Stimulated activated CD4-positive, alpha-beta T cell treated with anti-CD3 and anti-CD28 coated beads, Interleukin-2, amount 100 ng/mL, for 4 hours (primary cell): ENCODE measurements at regions not wholly inside any gene's neighbourhood (a gene's known extent, or its start where the extent isn't known, plus 50 kb on each side); places are given as distances from the start of the nearest gene placed in this dataset.
"Not testable (repeated sequence)": the region's sequence is repeated elsewhere in the genome, so short reads cannot be mapped to it uniquely, and the experiment has no call there.

Experiments used
- DNase-seq: peaks from one replicate; pipeline ENCODE4 v3.0.0-alpha.2; 2020; ENCODE audit warnings: low read depth

DNA sequence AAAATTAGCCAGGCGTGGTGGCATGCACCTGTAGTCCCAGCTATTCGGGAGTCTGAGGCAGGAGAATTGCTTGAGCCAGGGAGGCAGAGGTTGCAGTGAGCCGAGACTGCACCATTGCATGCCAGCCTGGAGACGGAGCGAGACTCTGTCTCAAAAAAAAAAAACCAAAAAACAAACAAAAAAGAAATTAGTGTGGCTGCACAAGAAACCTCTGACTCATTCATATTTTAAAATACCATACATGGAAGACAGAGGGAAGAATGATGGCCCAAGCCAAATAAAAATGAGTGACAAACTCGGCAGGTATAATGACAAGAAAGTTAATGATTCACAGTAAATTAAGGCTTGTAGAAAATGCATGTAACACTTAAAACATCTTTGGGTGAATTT is 875.8 kb downstream of the EPHA4 start:
- no peak for DNase-seq

DNA sequence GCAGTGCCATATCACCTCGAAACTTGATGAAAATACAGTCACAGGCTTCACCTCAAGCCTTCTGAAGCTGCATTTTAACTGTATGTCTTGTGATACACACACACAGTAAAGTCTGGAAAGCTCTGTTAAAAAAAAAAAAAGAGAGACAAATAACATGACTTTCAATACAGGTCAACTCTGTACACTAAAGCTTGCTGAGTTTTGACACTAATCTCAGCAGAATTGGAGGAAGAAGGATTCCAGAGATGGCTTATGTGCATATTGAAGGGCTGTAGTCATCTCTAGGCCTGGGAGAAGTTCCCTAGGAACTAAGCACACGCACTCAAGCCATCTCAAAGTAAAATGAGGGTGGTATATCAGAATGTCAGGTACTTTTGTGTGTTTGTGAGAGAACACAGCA is 875.1 kb downstream of the EPHA4 start:
- no peak for DNase-seq

DNA sequence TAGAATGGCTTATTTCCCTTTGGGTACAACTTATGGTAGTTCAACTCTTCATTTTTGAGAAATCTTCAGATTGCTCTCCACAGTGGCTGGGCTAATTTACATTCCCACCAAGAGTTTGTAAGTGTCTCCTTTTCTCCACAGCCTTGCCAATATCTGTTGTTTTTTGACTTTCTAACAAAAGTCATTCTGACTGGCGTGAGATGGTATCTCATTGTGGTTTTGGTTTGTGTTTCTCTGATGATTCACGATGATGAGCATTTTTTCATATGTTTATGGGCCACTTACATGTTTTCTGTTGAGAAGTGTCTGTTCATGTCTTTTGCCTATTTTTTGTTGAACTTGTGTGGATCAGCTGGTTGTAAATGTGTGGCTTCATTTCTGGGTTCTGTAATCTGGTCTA is 871.0 kb downstream of the EPHA4 start:
- no peak for DNase-seq

DNA sequence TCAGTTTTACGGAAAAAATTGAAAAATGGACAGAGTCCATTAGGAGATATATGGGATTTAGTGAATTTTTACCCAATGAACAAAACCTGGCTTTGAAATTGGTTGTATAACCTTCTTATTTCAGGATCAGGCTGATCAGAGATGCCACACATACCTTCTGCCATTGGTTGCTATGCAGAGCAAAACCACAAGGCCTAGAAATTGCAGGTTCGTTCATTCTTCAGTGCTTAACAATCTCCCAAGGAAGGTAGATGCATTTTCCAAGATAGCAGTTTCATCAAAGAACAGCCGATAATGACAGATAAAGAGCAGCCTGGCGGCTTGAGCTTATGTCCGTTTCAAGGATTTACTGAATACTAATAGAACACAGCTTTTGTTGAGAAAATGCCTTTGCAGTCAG is 868.8 kb downstream of the EPHA4 start:
- no peak for DNase-seq

DNA sequence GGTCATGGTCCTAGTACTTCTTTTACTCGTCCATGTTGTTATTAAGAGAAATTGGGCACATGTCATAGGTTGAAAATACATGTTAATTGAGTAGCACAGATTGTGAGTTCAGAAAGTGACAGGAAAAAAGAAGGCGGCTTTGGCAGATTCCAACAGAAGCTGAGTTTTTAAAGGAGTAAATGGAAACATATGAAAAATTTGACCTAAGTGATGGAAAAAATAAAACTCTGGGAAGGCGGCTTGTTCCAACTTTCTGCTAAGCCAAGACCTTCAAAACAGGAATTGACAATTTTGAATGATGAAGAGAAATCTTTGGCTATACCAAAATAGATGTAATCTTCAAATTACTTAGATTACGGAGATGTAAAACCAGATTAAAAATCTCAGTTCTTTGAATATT is 868.0 kb downstream of the EPHA4 start:
- no peak for DNase-seq

DNA sequence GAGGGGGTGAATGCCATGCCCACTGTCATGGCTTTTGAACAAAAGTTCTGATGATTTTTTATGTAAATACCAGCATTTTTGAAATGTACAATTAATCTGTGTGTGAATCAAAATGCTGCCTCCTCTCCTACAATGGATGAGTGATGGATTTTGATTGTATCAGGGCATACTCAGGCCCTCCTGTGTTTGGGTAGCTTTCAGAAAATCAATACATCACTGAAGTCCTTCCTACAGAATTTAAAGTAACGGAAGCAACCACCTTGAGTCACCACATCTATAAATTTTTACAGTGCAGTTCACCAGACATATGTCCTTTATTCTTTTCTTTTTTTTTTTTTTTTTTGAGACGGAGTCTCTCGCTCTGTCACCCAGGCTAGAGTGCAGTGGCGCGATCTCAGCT is 867.3 kb downstream of the EPHA4 start:
- no peak for DNase-seq

DNA sequence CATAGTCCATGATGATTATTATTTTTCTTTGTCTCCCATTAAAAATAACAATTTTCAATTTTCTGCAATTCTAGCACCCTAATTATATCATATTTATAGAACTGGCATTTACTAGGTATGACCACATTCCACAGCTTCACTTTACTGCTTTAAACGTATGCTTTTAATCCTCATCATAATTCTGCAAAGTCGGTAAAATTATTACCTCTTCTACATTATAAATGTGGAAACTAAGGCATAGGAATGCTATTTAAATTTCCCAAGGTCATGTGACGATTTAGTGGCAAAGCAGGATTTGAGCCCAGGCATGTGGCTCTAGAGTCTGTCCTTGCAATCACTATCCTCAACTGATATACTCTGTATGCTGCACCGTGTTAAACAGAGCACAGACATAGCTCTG is 866.4 kb downstream of the EPHA4 start:
- DNase-seq: no peak

DNA sequence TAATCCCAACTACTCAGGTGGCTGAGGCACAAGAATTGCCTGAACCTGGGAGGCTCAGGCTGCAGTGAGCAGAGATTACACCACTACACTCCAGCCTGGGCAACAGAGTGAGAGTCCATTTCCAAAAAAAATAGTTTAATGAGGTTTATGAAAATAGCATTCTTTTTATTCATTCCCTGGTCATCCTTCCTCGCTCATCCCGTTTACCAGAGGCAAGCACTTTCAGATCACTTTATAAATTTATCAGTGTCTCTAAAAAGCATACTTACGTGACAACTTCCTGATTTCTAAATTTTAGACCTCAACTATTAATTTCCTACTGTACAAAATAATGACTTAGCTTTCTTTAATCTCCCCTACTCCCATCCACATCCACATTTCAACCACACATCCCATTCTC is 864.8 kb downstream of the EPHA4 start:
- no peak for DNase-seq

DNA sequence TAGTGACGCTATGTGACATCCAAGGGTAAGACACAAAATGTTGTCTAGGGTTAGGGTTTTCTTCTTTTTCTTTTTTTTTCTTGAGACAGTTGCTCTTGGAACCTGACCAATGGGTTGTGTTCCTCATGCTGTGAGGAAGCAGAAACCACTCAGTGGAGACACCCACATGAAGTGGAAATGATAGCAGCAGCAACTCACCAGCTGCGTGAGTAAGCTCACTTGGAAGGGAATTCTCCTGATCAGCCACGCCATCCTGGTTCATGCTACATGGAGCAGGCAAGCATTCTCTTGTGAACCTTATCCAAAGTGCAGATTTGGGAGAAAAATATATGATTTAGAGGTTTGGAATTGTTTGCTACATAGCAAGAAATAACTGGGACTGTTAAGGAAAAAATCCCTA is 863.7 kb downstream of the EPHA4 start:
- DNase-seq: no peak

DNA sequence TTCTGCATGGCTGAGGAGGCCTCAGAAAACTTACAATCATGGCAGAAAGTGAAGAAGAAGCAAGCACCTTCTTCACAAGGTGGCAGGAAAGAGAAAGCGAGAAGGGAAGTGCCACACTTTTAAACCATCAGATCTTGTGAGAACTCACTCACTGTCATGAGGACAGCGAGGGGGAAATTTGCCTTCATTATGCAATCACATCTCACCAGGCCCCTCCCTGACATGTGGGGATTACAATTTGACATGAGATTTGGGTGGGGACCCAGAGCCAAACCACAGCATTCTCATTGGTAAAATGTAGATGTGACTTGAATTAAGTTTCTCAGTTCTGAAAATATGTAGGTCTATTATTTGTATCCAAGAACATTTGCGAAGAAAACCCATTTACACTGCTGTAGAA is 854.8 kb downstream of the EPHA4 start:
- no peak for DNase-seq

DNA sequence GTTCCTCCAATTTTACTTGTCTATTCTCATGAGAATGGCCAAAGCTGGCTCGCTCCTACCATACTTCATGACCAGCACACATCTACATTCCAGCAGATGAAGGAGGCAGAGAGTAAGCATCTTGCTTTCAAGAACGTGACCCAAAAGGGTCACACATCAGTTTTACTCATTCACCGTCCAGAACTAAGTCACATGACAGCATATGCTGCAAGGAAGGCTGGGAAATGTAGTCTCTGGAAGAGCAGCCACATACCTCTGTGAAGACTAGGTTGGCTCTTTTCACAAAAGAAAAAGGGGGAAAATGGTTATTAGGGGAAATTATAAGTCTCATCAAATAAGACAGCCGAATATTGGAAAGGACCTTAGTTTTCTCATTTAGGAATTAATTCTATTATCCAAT is 835.3 kb downstream of the EPHA4 start:
- no peak for DNase-seq

DNA sequence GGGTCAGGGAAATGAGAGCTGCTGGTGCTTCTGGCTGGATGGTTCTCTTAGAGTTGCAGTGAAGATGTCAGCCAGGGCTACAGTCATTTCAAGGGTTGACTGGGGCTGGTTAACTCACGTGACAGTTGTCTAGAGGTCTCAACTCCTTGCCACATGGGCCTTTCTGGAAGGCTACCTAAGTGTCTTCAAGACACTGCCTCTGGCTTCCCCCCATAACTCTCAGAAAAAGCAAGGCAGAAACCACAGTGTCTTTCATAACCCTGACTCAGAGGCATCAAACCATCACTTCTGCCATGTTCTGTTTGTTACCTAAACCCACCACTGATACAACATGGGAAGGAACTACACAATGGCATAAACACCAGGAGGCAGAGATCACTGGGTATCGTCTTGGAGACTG is 828.9 kb downstream of the EPHA4 start:
- no peak for DNase-seq

DNA sequence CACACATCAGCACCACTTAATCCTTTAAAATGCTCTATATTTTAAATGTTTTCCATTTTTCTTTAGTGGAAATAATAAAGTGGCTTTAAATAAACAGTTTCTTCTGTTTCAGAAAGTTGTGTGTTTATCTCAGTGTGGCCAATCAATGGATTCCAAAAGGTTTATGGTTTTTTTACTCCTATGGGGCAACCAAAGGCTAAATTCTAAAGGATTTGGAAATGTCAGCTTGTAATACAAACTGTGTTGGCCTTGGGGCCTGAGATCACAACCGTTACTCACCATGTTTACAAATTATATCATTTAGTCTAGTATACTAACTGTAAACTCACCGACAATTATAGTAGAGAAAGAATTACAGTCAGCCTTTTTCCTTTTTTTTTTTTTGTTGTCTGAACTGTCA is 827.2 kb downstream of the EPHA4 start:
- DNase-seq: no peak

DNA sequence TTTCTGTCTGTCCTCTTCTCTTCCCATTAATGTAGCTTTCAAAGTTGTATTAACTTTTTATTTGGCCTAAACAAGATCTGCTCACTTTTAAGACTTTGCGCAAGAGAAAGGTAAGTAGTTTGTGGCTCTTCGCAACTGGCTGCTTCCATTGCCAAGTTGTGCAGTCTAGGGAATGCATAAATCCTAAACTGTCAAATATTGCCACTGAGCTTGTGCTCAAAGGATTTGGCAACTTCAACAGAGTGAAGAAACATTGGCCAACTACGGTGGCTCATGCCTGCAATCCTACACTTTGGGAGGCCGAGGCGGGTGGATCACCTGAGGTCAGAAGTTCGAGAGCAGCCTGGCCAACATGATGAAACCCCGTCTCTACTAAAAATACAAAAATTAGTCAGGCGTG is 826.4 kb downstream of the EPHA4 start:
- no peak for DNase-seq

DNA sequence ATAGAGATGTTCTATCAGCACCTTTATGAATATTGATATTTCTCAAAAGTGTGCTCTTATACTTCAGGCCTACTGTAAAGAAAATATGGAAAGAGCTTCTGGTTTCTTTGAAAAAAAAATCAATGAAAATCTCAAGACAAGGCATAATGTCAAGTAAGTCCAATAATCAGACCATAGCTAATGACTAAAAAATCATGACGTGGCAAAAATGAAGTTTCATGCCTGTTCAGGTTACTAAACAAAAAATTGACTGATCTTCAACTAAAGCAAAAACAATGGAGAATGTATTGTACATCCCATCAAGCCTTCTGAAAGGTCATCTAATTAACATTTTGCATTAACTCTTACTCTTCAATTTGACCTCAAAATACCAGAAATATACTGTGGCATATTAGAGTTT is 824.4 kb downstream of the EPHA4 start:
- DNase-seq: no peak

DNA sequence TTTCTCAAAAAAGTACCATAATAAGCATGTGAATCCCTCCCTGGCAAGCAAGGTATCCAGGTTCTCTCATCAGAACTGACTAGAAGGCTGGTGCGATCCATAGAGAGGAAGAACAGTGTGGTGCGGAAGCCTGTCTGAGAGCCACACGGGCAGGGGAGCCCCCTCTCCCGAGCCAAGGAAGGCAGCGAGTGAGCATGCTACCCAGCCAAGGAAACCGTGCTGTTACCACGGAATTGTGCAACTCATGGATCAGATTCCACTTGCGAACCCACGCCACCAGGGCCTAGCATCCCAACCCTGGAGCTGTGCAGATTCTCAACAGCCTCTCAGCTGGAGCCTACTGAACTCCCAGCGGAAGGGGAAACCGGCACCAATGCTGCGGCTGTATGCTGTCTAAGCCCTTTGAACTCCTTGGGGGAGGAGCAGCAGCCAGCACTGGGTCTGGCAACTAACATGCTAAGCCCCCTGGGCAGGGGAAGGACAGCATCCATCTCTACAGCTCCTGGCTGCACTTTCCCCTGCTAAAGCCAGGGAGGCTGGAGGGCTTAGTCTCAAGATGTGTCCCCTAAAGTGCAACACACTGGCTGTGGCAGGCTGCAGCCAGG is 823.1 kb downstream of the EPHA4 start:
- no peak for DNase-seq

DNA sequence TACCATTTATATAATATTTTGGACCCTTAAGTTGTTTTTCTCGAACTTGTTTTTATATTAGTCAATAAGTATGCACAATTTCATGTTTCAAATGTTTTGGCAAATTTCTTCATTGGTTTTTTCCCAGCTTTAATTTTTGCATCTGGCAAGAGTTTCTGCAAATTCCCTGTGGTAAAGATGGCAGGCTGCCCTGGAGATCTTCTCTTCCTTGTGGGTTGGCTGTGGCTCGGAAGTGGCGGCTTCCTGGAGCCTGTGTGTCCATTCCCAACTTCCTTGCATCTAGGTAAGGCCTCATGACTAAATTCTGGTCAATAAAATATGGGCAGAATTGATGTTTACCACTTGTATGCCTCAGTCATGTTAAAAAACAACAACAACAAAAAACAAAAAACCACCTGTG is 818.6 kb downstream of the EPHA4 start:
- DNase-seq: no peak

DNA sequence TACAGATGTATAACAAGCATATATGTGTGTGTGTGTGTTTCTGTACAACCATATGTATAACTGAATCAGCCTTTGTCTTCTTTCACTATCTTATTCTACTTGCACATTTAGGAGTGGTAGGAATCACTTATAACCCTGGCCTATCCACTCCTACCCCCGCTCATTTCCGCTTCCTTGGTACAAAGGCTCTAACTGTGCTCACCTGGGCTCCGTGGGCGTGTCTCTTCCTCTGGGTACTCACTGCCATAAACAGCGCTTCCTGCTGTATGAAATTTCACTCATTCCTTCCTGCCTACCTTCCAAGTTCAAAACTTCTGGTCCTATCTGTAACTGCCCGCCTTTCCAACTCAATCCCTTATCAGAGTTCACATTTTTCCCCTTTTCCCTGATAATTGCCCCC is 815.5 kb downstream of the EPHA4 start:
- no peak for DNase-seq

DNA sequence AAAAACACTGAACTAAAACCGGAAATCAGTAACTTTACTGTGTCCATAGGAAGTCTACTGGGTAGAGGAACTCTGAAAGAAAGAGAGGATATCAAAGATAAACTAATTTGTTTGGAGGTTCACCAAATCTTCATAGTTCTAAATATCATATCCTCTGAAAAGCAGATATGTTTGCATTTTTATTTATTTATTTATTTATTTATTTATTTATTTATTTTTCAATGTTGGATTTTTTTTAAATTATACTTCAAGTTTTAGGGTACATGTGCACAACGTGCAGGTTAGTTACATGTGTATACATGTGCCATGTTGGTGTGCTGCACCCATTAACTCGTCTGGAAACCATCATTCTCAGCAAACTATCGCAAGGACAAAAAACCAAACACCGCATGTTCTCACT is 813.7 kb downstream of the EPHA4 start:
- DNase-seq: not testable (repeated sequence)

DNA sequence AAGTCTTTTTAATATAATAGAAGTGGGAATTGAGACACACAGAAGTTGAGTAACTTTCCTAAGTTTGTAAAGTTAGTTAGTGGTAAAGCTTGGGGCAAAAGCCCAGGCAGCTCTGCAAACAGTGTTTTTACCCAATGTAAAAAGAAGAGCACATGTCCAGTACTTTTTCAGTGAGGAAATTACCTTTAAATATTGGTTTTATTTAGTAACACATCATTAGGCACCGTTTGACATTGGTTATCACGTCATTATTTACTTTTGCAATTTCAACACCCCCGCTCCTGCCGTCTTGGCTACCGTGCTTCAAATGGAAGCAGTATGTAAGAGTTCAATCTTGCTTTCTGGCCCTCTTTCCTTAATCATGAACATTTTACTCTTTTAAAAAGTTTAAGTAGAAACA is 807.9 kb downstream of the EPHA4 start:
- DNase-seq: no peak

DNA sequence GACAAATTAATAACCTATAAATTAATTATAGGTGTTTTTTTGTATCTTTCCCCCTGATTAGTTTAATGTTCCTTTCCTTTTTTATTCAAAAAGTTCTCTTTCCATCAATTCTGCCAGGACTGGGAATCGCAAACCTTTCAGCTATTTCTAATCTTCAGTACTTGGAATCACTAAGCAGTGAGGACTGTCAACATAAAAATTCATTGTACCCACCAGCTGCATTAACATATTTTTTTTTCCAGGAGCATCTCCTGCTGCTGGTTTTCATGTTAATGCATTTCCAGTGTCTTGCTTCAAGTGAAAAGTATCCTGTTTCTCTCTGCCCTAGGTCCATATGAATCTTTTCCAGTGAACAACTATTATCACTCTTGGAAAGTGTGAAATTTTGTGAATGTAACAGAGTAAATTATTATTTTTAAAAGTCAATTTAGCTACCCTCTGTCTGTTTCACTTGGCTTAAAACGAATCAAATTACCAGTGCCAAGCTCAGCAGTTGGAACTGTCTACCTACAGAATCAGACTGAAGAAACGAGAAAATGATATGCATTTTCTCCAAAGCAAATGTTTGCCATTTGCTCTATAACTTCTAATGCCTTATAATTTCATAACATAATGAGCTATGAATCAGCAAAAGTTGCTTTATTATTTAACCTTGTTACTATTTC is 804.4 kb downstream of the EPHA4 start:
- DNase-seq: no peak

DNA sequence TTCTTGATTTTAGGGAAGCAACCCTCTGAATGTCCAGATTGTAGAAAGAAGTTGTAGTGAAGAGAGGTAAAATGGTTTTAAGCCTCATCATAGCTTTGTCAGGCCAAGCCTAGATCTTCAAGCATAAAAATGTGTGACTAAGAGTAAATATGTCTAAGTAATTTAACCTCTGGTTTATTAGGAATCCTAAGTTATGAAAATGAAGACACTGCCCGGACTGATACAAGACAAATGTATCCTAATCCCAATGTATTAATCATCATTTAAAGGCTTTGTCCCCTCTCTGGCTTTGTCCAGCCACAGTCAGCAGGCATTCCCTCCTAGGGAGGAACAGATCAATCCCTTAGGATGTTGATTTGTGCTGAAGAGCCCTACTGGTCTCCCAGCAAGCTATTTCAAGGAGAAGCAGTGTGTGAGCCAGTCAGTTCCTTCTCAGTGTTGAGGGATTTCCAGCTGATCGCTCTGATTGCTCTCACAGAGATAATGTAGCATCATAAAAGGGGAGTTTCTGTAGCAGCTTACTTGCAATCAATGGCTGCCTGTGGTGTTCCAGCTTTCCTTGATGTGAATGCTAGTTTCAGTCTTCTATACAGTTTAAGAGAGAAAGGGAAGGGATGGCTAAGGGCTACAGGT is 796.1 kb downstream of the EPHA4 start:
- no peak for DNase-seq

DNA sequence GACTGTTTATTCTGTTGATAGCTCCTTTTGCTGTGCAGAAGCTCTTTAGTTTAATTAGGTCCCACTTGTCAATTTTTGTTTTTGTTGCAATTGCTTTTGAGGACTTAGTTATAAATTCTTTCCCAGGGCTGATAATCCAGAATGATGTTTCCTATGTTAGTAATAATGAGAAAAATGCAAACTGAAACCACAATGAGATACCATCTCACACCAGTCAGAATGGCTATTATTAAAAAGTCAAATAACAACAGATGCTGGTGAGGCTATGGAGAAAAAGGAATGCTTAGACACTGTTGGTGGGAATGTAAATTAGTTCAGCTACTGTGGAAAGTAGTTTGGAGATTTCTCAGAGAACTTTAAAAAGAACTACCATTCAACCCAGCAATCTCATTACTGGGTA is 793.0 kb downstream of the EPHA4 start:
- DNase-seq: not testable (repeated sequence)

DNA sequence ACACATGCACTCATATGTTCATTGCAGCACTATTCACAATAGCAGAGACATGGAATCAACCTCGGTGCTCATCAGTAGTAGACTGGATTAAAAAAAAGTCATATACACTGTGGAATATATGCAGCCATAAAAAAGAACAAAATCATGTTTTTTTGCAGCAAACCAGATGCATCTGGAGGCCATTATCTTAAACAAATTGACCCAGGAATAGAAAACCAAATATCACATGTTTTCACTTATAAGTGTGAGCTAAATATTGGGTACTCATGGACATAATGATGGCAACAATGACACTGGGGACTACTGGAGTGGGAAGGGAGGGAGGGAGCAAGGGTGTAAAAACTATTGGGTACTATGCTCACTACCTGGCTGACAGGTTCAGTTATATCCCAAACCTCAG is 792.6 kb downstream of the EPHA4 start:
- DNase-seq: no peak
